ENCODE measurements at regions not wholly inside any gene's neighbourhood (a gene's known extent, or its start where the extent isn't known, plus 50 kb on each side); places are given as distances from the start of the nearest gene placed in this dataset.

DNA sequence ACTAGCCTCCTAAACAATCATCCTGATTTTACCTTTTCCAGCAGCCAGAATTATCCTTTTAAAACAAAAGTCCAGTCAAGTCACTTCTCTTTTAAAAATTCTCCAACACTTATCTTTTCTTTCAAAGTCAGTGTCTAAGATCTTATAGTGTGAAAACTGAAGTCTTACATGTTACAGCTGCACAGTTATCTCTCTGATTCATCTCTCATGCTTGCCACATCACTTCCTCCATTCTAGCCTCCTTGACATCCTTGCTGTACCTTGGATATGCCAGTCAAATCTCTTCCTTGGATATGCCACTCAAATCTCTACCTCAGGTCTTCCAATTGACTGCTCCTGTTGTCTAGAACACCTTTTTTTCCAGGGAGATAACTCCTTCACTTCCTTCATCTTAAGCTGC lies 361.7 kb upstream of the FTMT start (continued):
- TF ChIP-seq NFIB (CRISPR knock-in tag; IDR thresholded peaks at IDR 0.05; ENCODE audit: borderline replicate concordance) (no peak), REST (IDR thresholded peaks at IDR 0.05; ENCODE audit: borderline replicate concordance in 1 of 2, low read depth in 1 of 2, low read length in 2 of 2) (no peak), ZNF788 (CRISPR knock-in tag; IDR thresholded peaks at IDR 0.05; ENCODE audit: borderline replicate concordance) (no peak), RFXANK (CRISPR knock-in tag; IDR thresholded peaks at IDR 0.05) (no peak), KMT2B (CRISPR knock-in tag; IDR thresholded peaks at IDR 0.05) (no peak), MED1 (CRISPR knock-in tag; IDR thresholded peaks at IDR 0.05) (no peak), TEAD2 (CRISPR knock-in tag; IDR thresholded peaks at IDR 0.05) (no peak)

- WGBS (ENCODE audit: low lambda C conversion rate): 0% methylated on average over 1 of the region's 1 CpG
- ATAC-seq (no peak), FAIRE-seq (no peak), DNase-seq (ENCODE audit: low spot score) (no peak)
- no peaks in the 10 kb centered on the region for H3K4me1 ChIP-seq (ENCODE audit: insufficient read depth, low read length)
- no TSS peak for BruUV-seq (replicated peaks)
- no peak overlapping the region for H3K4me2 ChIP-seq (ENCODE audit: low read depth, low read length)
- H3K36me3 ChIP-seq (replicated peaks in 1 of 2; ENCODE audit: control insufficient read depth in 1 of 2, insufficient read depth in 2 of 2, low read length in 2 of 2): no peaks in the 10 kb centered on the region
- in situ Hi-C loops (cut with HindIII; ENCODE audit: extremely low pct_ligation_motif_present, low pct_unique_long_range_greater_than_20kb) (no loop called here), intact Hi-C loops (cut with micrococcal nuclease; ENCODE audit: unreplicated experiment) (no loop called here)
- no peak overlapping the region for H3K4me3 ChIP-seq (replicated peaks in 1 of 3; ENCODE audit: insufficient read depth in 1 of 3, low read depth in 2 of 3, low read length in 3 of 3)
- H3K9me3 ChIP-seq (ENCODE audit: low read length): no peaks in the 10 kb centered on the region
- H2AFZ ChIP-seq (ENCODE audit: low read length): no peak overlapping the region
- no peaks in the 10 kb centered on the region for H4K20me1 ChIP-seq (ENCODE audit: insufficient read depth, low read length)
- no peak overlapping the region for H3K27ac ChIP-seq (ENCODE audit: extremely low read length, insufficient read depth, low read length)
- no peak overlapping the region for H3K9ac ChIP-seq (ENCODE audit: insufficient read depth, low read depth, low read length)
- H3K27me3 ChIP-seq (ENCODE audit: control insufficient read depth in 1 of 2, insufficient read depth in 2 of 2, low read length in 2 of 2): no peaks in the 10 kb centered on the region
- ChIA-PET CTCF (ENCODE audit: low intra/inter-chr PET ratio, low total read pairs) (no interaction called here), POLR2A (no interaction called here)
- no peaks in the 10 kb centered on the region for H3K79me2 ChIP-seq (ENCODE audit: insufficient read depth, low read length)
- TF ChIP-seq, protein P1, sequence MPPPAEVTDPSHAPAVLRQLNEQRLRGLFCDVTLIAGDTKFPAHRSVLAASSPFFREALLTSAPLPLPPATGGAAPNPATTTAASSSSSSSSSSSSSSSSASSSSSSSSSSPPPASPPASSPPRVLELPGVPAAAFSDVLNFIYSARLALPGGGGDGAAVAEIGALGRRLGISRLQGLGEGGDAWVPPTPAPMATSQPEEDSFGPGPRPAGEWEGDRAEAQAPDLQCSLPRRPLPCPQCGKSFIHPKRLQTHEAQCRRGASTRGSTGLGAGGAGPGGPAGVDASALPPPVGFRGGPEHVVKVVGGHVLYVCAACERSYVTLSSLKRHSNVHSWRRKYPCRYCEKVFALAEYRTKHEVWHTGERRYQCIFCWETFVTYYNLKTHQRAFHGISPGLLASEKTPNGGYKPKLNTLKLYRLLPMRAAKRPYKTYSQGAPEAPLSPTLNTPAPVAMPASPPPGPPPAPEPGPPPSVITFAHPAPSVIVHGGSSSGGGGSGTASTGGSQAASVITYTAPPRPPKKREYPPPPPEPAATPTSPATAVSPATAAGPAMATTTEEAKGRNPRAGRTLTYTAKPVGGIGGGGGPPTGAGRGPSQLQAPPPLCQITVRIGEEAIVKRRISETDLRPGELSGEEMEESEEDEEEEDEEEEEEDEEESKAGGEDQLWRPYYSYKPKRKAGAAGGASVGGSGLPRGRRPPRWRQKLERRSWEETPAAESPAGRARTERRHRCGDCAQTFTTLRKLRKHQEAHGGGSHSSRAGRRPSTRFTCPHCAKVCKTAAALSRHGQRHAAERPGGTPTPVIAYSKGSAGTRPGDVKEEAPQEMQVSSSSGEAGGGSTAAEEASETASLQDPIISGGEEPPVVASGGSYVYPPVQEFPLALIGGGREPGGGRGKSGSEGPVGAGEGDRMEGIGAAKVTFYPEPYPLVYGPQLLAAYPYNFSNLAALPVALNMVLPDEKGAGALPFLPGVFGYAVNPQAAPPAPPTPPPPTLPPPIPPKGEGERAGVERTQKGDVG (CRISPR knock-in tag; IDR thresholded peaks at IDR 0.05; ENCODE audit: borderline replicate concordance): no peak
- TF ChIP-seq, protein P2, sequence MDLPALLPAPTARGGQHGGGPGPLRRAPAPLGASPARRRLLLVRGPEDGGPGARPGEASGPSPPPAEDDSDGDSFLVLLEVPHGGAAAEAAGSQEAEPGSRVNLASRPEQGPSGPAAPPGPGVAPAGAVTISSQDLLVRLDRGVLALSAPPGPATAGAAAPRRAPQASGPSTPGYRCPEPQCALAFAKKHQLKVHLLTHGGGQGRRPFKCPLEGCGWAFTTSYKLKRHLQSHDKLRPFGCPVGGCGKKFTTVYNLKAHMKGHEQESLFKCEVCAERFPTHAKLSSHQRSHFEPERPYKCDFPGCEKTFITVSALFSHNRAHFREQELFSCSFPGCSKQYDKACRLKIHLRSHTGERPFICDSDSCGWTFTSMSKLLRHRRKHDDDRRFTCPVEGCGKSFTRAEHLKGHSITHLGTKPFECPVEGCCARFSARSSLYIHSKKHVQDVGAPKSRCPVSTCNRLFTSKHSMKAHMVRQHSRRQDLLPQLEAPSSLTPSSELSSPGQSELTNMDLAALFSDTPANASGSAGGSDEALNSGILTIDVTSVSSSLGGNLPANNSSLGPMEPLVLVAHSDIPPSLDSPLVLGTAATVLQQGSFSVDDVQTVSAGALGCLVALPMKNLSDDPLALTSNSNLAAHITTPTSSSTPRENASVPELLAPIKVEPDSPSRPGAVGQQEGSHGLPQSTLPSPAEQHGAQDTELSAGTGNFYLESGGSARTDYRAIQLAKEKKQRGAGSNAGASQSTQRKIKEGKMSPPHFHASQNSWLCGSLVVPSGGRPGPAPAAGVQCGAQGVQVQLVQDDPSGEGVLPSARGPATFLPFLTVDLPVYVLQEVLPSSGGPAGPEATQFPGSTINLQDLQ (CRISPR knock-in tag; IDR thresholded peaks at IDR 0.05): no peak
- no peak for TF ChIP-seq ZNF547 (CRISPR knock-in tag; IDR thresholded peaks at IDR 0.05)
- no peak for TF ChIP-seq SALL2 (CRISPR knock-in tag; IDR thresholded peaks at IDR 0.05)
- TF ChIP-seq PPARG (CRISPR knock-in tag; conservative IDR thresholded peaks at IDR 0.05): no peak
- TF ChIP-seq GATAD2A (CRISPR knock-in tag; IDR thresholded peaks at IDR 0.05): no peak
Observed at GRCh38 chr5:121497176-121497575, 354.5 kb upstream of the FTMT start.
